ENCODE measurements at regions not wholly inside any gene's neighbourhood (a gene's known extent, or its start where the extent isn't known, plus 50 kb on each side); places are given as distances from the start of the nearest gene placed in this dataset.
"Not testable (repeated sequence)": the region's sequence is repeated elsewhere in the genome, so short reads cannot be mapped to it uniquely, and the experiment has no call there.

- DNase-seq (ENCODE audit: low read depth in 4 of 4, low spot score in 1 of 4): no peak
Observed at GRCh38 chr3:170814822-170815221, 55.2 kb downstream of the RPL22L1 start.

- no peak for DNase-seq (ENCODE audit: low read depth in 4 of 4, low spot score in 1 of 4)
Observed at GRCh38 chr3:170813266-170813665, 56.7 kb downstream of the RPL22L1 start.

- DNase-seq (ENCODE audit: low read depth in 4 of 4, low spot score in 1 of 4): peak; percentile 25 to 46 (median 38)
Observed at GRCh38 chr3:170811928-170812591, 57.9 kb downstream of the RPL22L1 start.

GRCh38 chr3:170811515-170811914 is 58.5 kb downstream of the RPL22L1 start:
- DNase-seq (ENCODE audit: low read depth in 4 of 4, low spot score in 1 of 4): no peak

GRCh38 chr3:170809975-170810357 is 60.0 kb downstream of the RPL22L1 start:
- no peak for DNase-seq (ENCODE audit: low read depth in 4 of 4, low spot score in 1 of 4)

- no peak for DNase-seq (ENCODE audit: low read depth in 4 of 4, low spot score in 1 of 4)
Observed at GRCh38 chr3:170809007-170809974, 60.7 kb downstream of the RPL22L1 start.

- no peak for DNase-seq (ENCODE audit: low read depth in 4 of 4, low spot score in 1 of 4)
Observed at GRCh38 chr3:170808041-170808440, 62.0 kb downstream of the RPL22L1 start.

- DNase-seq (ENCODE audit: low read depth in 4 of 4, low spot score in 1 of 4): no peak
Observed at GRCh38 chr3:170806676-170807075, 63.3 kb downstream of the RPL22L1 start.

GRCh38 chr3:170806141-170806540 is 63.9 kb downstream of the RPL22L1 start:
- DNase-seq (ENCODE audit: low read depth in 4 of 4, low spot score in 1 of 4): no peak

GRCh38 chr3:170805296-170805695 is 64.7 kb downstream of the RPL22L1 start:
- DNase-seq (ENCODE audit: low read depth in 4 of 4, low spot score in 1 of 4): not testable (repeated sequence)

- not testable (repeated sequence) for DNase-seq (ENCODE audit: low read depth in 4 of 4, low spot score in 1 of 4)
Observed at GRCh38 chr3:170804634-170805033, 65.4 kb downstream of the RPL22L1 start.

GRCh38 chr3:170804078-170804477 is 65.9 kb downstream of the RPL22L1 start:
- no peak for DNase-seq (ENCODE audit: low read depth in 4 of 4, low spot score in 1 of 4)

GRCh38 chr3:170802164-170803151 is 67.5 kb downstream of the RPL22L1 start:
- DNase-seq (ENCODE audit: low read depth in 4 of 4, low spot score in 1 of 4): no peak

GRCh38 chr3:170801597-170801996 is 68.4 kb downstream of the RPL22L1 start:
- DNase-seq (ENCODE audit: low read depth in 4 of 4, low spot score in 1 of 4): no peak

GRCh38 chr3:170800275-170800674 is 69.7 kb downstream of the RPL22L1 start:
- DNase-seq (ENCODE audit: low read depth in 4 of 4, low spot score in 1 of 4): not testable (repeated sequence)

- no peak for DNase-seq (ENCODE audit: low read depth in 4 of 4, low spot score in 1 of 4)
Observed at GRCh38 chr3:170799009-170799408, 71.0 kb downstream of the RPL22L1 start.

GRCh38 chr3:170797685-170798084 is 72.3 kb downstream of the RPL22L1 start:
- no peak for DNase-seq (ENCODE audit: low read depth in 4 of 4, low spot score in 1 of 4)

- no peak for DNase-seq (ENCODE audit: low read depth in 4 of 4, low spot score in 1 of 4)
Observed at GRCh38 chr3:170792471-170792870, 77.5 kb downstream of the RPL22L1 start.

- DNase-seq (ENCODE audit: low read depth in 4 of 4, low spot score in 1 of 4): no peak
Observed at GRCh38 chr3:170790647-170791046, 79.3 kb downstream of the RPL22L1 start.

- DNase-seq (ENCODE audit: low read depth in 4 of 4, low spot score in 1 of 4): no peak
Observed at GRCh38 chr3:170787464-170787863, 82.5 kb downstream of the RPL22L1 start.

- no peak for DNase-seq (ENCODE audit: low read depth in 4 of 4, low spot score in 1 of 4)
Observed at GRCh38 chr3:170785454-170785853, 84.5 kb downstream of the RPL22L1 start.
